ENCODE measurements at regions not wholly inside any gene's neighbourhood (a gene's known extent, or its start where the extent isn't known, plus 50 kb on each side); places are given as distances from the start of the nearest gene placed in this dataset.
"Not testable (repeated sequence)": the region's sequence is repeated elsewhere in the genome, so short reads cannot be mapped to it uniquely, and the experiment has no call there.

DNA sequence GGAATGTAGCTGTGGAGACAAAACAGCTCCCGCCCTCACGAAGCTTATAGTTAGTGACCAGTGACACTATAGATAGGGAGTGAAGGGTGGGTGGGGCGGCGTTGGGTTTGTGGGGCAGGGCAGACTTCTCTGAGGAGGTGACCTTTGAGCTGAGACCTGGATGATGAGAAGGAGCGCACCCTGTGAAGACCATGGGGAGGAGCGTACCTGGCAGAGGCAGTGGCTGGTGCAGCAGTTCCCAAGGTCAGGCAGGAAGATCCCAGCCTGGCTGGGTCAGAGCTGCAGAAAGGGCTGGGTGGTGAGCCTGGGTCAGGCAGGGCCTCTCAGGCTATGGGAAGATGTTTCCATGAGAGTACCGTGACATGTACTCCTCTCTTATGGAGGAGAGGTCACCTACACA is 135.0 kb upstream of the RCN1 start:
- no peak for DNase-seq

DNA sequence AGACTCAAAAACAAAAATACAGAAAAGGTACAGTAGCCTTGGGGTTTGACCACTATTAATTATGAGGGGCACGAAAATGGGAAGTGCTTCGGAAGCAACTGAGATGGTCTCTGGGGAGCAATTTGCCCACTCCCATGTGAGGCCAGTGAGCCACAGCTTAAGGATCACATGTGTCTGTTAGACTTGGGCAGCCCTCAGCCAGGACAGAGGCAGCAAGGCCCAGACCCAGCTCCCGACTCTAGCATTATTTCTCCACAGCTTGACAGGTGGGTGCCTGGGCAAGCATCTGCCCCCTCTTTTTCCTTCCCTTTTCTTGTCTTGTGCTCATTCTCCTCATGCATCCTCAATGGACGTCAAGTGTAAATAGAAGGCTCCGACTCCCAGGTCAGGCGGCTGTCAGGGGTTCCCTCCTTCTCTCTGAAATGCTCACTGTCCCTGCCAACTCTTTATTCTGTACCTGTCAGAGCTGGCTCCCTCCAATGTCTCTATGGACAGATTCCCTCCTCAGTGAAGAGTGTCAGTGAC is 137.0 kb upstream of the RCN1 start:
- no peak for DNase-seq

DNA sequence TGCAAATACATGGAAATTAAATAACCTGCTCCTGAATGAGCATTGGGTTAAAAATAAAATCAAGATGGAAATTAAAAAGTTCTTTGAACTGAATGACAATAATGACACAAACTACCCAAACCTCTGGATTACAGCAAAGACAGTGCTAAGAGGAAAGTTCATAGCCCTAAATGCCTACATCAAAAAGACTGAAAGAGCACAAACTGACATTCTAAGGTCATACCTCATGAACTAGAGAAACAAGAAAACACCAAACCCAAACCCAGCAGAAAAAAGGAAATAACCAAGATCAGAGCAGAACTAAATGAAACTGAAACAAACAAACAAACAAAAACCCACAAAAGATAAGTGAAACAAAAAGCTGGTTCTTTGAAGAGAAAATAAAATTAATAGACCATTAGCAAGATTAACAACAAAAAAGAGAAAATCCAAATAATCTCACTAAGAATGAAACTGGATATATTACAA is 138.6 kb upstream of the PAX6 start:
- not testable (repeated sequence) for DNase-seq

DNA sequence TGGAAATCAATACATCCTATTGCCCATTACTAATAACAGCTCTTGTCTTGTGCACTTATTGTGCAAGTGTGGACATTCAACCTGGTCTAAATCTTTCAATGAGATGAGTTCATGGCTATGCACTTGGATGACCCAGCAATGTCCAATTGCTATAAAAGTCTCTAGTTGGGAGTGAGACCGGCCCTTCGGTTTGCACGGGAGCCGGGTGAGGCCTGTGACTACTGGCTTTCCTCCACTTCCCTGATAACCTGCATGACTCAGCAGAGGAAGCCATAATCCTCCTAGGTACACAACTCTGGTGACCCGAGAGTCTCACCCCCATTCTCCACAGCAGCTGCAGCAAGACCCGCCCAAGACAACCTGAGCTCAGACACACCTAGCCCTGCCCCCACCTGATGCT is 135.9 kb upstream of the PAX6 start:
- DNase-seq, result no peak

DNA sequence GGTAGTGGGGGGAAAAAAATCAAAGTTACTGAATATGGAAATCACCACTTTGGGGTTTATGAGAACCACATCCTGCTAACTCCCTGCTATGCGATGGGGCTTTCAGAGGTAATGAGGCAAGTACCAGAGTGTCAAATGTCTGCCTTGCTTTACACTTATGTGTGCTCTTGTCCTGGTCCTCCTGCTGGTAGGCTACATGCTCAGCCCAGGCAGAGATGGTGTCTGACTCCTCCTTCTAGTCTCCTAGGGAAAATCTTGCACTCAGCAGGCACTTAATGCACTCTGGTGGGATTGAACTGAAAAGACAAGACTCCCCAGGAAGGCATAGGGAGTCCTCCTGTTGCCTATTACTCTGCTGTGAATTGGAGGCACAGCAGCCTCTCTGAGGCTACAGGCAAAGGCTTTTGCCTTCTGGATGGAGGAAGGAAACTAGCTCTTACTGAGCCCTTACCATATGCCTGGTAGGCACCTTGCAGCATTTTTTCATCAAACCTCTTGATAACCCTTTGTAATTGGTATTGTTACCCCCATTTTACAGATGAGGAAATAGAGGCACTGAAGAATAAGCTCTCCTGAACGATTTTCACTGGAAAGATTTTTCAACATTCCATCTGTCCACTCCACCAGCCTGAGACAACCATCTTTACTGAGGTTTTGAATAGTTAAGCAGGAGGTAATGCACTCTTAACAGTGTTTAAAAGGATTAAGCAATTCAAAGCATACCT is 132.1 kb upstream of the PAX6 start:
- DNase-seq, result no peak

DNA sequence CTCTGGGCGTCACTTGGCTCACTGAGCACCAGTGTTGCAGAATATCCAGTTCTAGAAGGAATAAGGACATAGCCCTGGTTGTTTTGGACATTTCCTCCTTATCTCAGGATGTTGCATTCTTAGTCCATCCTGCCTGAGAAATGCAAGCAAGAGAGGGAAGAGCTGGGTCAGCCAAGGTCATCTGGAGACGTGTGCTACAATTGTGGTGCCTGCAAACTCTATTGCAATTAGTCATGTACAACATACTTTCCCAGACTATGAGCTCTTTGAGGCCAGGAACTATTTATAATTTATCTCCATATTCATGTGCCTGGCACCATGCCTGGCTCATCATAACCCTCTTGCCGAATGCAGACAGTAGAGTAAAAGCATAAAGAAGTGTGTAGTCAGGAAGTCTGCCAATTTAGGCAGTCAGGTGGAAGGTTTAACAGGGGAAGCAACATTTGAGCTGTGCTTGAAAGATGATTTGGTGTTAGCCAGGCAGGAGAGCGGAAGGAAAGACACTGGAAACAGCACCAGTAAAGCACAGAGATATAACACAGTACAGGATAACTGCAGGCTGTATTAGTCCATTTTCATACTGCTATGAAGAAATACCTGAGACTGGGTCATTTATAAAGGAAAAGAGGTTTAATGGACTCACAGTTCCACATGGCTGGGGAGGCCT is 129.4 kb upstream of the PAX6 start:
- no peak for DNase-seq

DNA sequence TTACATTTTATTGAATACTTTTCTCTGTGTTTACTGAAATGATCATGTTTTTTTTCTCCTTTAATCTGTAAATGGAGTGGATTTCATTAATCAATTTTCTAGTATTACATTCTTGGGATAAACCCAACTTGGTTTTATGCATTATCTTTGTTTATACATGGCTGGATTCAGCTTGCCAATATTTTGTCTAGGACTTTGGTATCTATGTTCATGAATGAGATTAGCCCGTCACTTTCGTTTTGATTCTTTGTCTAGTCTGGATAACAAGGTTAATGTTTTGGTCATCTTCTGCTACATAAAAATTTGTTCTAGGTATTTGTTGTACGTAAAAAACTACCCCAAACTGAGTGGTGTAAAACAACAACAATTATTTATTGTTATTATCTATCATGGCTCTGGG is 127.9 kb upstream of the PAX6 start:
- no peak for DNase-seq

DNA sequence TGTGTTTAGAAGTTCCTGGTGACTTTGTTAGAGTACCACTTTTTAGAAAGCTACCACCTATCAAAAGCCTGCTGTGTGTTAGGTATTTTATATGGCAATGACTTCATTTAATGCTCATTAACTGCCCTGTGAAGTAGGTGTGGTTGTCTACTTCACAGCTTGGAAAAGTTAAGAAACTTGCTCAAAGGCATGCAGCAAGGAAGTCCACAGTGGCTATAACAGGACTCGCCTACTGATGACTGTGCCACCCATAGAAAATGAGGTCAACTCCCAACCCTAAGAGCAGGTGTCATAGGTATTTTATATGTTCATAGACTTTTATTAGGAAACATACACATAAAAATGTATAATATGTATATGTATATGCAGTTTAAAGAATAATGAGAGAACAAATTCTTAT is 125.2 kb upstream of the PAX6 start:
- no peak for DNase-seq

DNA sequence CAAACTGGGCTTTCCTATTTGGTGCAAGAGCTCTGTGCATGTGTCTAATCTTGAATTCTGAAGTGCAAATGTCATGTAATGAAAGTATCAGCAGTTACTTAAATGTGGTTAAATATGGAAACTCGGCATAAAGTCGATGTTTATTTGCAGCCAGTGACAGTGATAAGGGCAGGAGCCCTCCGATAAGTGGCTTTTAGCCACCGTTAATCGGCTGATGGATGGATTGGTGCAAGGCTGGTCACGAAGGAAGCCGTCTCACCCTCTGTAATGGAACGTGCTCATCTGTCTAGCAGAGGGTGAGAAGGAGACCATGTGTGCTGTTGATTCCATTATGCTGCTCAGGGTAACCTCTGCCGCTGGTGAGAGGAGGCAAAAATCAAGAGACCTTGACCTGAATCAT is 121.8 kb upstream of the PAX6 start:
- no peak for DNase-seq

DNA sequence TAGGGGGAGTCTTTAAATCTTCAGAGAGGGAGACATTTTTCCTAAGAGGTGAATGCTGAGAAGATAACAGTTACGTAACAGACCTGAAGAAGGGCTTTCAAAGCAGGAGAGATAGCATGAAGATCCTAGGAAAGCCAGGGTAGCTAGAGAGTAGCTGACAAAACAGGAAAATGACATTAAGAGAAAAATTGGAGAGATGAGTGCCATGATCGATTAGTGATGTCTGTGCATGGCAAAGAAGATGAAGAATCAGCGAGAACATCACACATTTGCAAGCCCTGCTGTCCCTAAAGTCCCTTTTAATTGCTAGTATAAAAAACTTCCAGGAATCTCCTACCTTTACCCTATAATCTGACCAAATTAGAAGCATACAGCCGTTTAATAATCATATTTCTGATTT is 116.9 kb upstream of the PAX6 start:
- no peak for DNase-seq

DNA sequence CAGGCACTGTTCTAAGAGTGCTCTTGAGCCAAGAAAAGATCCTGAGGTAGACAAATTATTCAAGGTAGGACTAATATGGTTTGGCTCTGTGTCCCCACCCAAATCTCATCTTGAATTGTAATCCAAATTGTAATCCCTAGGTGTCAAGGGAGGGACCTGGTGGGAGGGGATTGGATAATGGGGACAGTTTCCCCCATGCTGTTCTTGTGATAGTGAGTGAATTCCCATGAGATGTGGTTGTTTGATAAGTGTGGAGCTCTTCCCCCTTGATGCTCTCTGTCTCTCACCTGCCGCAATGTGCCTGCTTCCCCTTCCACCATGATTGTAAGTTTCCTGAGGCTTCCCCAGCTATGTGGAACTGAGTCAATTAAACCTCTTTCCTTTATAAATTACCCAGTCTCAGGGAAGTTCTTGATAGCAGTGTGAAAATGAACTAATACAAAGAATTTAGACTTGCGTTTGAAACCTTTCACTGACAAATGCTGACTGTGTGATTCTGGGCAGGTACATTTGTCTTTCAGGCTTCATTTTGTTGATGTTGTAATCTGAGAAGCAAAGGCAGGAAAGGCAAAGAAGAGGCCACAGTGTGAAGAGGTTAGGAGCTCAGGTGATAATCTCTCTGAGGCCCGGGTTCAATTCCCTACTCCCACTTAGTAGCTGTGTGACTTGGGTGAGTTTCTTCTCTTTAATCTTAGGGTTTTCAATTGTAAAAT is 115.8 kb upstream of the PAX6 start:
- no peak for DNase-seq

DNA sequence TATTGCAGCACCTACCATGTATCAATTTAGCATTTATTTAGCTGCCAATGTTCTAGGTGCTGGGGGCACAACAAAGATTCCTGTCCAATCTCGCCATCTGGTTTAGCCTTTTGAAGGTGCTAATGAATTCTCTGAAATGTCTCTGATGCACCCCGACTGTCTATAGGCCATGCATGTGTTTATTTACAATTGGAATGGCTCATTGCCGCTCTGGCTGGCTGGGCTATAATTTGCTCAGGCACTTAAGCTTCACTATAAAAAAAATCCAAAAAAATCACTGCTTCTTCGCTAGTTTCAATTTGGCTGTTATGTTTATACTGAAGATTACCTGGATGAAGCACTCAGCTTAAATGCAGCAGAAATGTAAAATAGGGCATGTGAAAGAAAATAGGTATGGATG is 115.0 kb upstream of the PAX6 start:
- no peak for DNase-seq

DNA sequence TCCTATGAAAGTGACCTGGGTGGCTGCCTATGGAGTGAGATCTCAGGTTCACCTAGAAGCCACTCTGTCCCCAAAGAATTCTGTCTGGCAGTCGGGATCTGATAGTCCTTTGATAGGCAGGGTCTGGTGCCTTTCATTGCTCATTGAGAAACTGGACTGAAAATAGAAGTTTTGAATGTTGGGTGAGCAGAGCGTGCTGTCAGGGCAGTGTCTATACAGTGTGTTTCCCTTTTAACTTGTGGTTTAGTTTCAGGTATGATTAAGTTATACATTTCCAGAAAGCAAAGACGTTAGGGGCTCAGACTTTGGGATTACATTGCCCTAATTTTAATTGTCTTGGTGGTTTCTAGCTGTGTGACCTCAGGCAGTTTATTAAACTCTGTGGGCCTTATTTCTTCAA is 111.3 kb upstream of the PAX6 start:
- DNase-seq, result no peak

DNA sequence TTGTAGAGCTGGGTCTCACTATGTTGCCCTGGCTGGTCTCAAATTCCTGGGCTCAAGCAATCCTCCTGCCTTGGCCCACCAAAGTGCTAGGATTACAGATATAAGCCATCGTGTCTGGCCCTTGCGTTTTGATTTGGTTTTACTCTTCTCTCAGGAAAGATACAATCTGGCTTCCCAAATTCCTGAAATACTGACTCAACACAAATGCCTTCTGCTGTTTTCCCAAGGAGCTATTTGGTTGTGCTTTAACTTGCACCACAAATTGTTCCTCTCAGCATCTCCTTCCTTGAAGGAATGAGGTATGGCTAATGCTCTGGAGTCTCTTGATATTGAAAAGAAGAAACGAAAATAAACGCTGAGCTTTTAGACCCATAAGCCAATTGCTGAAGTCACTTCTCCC is 110.0 kb upstream of the PAX6 start:
- no peak for DNase-seq

DNA sequence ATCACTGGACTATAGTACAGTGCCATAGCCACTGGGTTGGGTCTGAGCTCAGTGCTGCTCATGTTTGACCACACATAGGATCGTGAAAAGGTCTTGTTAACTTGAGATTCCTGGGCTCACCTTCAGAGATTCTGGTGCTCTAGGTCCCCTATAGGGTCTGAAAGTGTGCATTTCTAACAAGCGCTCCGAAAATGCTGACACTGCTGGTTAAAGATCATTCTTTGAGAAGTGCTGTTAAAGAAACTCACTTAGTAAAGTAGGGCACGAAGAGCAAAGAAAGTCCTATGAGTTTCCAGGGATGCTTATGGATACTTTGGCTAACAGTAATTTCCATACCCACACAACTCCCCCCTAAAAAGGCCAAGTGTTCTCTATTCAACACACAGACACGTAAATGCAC is 108.1 kb upstream of the PAX6 start:
- DNase-seq, result no peak

DNA sequence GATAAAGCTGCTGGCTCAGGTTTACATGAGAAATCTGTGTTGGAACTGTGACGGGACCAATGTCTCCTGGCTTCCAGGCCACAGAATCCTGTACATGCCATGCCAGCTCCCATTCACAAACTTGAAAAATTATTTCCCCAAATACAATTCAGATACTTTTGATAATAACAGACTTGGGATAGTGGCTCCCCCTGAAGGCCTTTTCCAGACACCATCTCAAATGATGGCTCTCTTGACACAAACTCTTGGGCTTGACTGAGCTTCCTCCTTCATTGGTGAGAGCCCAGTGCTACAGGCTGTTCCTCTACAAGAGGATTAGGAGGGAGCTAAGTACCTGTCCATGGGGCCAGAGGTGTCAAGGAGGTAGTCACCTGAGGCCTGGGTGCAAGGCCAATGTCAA is 104.7 kb upstream of the PAX6 start:
- DNase-seq, result no peak

DNA sequence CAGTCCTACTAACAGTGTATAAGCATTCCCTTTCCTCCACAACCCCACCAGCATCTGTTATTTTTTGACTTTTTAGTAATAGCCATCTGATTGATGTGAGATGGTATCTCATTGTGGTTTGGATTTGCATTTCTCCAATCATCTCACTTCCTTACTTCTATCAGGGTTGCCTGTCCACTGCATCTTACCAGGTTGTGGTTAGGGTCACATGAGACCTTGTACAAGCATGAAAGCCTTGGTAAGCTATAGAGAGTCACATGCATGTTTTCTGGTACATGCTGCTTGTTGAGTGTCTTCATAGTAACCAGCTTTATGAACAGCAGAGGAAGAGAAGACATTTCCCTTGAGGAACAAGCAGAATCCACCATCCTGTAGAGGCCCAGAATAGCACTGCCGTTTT is 102.9 kb upstream of the PAX6 start:
- no peak for DNase-seq

DNA sequence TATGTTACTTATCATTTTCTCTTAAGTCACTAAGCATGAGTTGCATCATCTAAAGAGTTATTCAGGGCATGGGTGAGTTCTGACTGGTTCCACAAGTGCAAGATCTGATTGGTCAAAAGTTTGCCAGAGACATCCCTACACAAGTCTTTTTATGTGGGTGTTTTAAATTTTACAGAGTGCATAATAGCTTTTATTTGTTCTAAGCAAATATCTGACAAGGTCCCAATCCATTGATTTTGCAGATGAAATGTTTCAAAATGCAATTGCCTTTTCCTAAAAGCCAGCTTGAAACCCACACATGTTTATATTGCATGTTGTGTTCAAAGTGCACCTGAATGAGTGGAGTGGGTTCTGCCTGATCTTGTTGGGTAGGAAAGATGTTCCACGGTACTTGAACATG is 101.7 kb upstream of the PAX6 start:
- DNase-seq, result no peak

DNA sequence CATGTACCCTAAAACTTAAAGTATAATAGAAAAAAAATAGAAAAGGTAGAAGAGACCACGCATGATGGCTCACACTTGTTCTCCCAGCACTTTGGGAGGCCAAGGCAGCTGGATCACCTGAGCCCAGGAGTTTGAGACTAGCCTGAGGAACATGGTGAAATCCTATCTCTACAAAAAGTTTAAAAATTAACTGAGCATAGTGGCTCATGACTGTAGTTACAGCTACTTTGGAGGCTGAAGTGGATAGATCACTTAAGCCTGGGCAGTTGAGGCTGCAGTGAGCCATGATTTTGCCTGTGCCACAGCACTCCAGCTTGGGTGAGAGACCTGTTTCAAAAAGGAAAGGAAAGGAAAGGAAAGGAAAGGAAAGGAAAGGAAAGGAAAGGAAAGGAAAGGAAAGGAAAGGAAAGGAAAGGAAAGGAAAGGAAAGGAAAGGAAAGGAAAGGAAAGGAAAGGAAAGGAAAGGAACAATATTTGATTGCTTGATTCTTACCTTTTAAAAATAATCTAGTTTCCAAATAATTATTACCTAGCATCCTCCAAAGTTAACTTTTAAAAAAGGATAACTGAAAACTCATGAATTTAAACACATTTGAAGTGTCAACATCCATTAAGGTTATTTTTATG is 99.9 kb upstream of the PAX6 start:
- DNase-seq, result no peak

DNA sequence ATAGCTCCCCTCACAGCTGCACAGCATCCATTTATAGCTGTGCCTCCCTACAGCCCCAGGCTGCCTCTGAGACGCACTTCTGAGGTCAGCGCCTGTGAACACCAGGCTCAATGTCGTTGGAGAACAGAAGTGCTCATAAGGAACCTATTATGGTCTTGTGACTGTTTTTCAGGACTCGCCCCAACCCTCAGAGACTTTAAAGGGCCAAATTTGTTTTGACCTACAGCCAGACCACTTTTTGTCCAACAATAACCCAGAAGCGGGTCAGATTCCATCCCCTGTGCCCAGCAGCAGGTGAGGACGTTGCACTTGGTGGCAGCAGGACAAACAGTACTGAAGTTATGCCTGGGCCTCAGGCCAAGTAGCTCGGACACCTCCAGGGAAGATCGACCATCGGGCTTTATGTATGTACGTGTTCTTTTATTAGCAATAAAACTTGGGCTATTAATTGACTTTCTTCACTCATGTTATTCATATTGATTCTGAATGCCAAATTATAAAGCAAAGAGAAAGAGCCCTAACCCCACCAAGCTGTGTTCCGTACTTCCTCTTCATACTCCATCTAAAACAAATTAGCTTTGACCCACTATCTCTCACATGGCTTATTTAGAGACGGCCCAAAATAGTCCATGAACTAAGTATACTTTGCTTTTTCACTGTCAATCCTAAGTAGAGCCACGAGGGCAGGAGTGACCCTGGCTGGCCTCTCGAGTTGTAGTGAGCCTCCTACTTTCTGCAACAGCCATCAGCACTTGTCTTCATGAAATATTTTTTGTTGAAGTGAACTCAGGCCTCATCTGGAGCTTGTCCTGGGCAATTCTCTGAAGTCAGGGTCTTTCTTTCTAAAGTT is 92.3 kb upstream of the PAX6 start:
- no peak for DNase-seq

DNA sequence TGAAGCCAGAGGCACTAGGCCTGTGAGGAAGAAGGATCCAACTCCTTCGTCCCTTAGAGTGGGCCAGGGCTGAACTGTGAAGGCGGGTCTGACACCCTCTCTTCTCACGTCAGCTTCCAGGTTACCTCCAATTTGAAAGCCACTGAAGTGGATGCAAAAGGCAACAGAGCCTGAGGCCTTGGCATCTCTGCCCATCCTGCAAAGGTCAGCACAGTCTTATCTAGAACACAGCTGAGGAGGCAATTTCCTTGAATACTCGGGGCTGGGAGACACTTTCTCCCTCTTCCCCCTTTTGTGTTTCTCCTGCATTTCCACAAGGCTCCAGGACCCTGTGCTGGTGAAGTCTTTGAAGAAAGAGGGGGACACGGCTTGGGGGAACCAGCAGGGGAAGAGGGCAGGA is 91.6 kb upstream of the PAX6 start:
- DNase-seq, result no peak

DNA sequence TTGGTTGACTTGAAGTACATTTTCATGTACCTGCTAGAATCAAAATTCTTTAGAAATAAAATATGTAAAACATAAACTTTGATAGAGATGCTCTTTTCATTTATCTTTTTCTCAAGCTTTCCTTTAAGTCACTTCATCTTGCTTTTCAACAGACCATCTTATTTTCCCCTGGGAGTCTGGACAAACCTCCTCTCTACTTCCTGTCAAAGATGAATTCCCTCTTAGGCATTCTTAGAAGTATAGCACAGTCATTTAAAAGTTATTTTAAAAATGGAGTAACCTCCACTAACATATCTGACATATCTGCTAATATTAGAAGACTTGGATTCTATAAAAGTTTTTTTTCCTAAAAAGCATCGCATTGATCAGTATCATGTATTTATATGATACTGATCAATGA is 84.8 kb upstream of the PAX6 start:
- no peak for DNase-seq

DNA sequence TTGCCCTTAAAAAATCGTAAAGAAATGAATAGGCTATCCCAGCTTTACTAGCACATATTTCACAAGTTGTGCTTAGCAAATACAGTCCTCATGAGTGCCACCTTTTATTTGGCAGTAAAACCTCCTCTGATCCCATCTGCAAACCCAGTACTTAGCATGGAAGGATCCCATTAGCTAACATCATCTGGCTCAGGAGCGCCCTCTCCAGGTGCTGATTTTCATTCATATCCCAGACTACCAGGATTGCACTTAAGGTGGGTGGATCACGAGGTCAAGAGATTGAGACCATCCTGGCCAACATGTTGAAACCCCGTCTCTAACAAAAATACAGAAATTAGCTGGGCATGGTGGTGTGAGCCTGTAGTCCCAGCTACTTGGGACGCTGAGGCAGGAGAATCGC is 76.1 kb upstream of the PAX6 start:
- DNase-seq, result peak; percentile 36

All from hematopoietic multipotent progenitor cell treated with erythropoietin and hydrocortisone succinate and interleukin-3 and kit ligand, for 6 days (in vitro differentiated cells).